HEK293T (cell line): ENCODE measurements at regions not wholly inside any gene's neighbourhood (a gene's known extent, or its start where the extent isn't known, plus 50 kb on each side); places are given as distances from the start of the nearest gene placed in this dataset.

Experiments
- CTCF ChIA-PET: fragments of 350-600 bp; formaldehyde crosslinking; extraction: SDS; loops from one replicate; lab custom pipeline; 2021; ENCODE audit warnings: antibody characterized with exemption, inconsistent platforms; lab: Yijun Ruan, JAX
- POLR2A ChIA-PET: fragments of 350-600 bp; formaldehyde crosslinking; extraction: SDS; loops from one replicate; lab custom pipeline; 2020; ENCODE audit warnings: antibody characterized with exemption, inconsistent platforms; lab: Yijun Ruan, JAX
- DNase-seq: peaks from one replicate; pipeline ENCODE4 v3.0.0; 2012; ENCODE audit warnings: mixed read lengths; ENCODE audit errors: extremely low spot score
- ARNT ChIP-seq: fragments of 450-650 bp; IDR thresholded peaks from 2 replicates; pipeline ENCODE4 v1.6.1; 2017; ENCODE audit warnings: mild to moderate bottlenecking
- BHLHE40 ChIP-seq: fragments of 450-650 bp; IDR thresholded peaks from 2 replicates; pipeline ENCODE4 v1.6.1; 2016; ENCODE audit warnings: mild to moderate bottlenecking, moderate library complexity, borderline replicate concordance
- CTBP1 ChIP-seq: fragments of 450-650 bp; IDR thresholded peaks from 2 replicates; pipeline ENCODE4 v1.6.1; 2016; ENCODE audit warnings: borderline replicate concordance
- ELF4 ChIP-seq: fragments of 450-650 bp; IDR thresholded peaks from 2 replicates; pipeline ENCODE4 v1.6.1; 2017; ENCODE audit warnings: antibody characterized with exemption
- FOXA1 ChIP-seq: fragments of 450-650 bp; IDR thresholded peaks from 2 replicates; pipeline ENCODE4 v1.6.1; 2016; ENCODE audit warnings: mild to moderate bottlenecking
- FOXK2 ChIP-seq: fragments of 450-650 bp; IDR thresholded peaks from 2 replicates; pipeline ENCODE4 v1.6.1; 2016; ENCODE audit warnings: mild to moderate bottlenecking
- FOXM1 ChIP-seq: fragments of 450-650 bp; IDR thresholded peaks from 2 replicates; pipeline ENCODE4 v1.6.1; 2017; ENCODE audit warnings: mild to moderate bottlenecking, borderline replicate concordance
- HDGF ChIP-seq: fragments of 450-650 bp; IDR thresholded peaks from 2 replicates; pipeline ENCODE4 v1.6.1; 2017; ENCODE audit warnings: antibody characterized with exemption, borderline replicate concordance
- L3MBTL2 ChIP-seq: fragments of 450-650 bp; conservative IDR thresholded peaks from 2 replicates; pipeline ENCODE4 v1.6.1; 2016; ENCODE audit warnings: mild to moderate bottlenecking
- LEF1 ChIP-seq: fragments of 450-650 bp; IDR thresholded peaks from 2 replicates; pipeline ENCODE4 v1.6.1; 2017; ENCODE audit warnings: mild to moderate bottlenecking, borderline replicate concordance
- NFRKB ChIP-seq: fragments of 450-650 bp; IDR thresholded peaks from 2 replicates; pipeline ENCODE4 v1.6.1; 2016; ENCODE audit warnings: mild to moderate bottlenecking, moderate library complexity
- SP1 ChIP-seq: fragments of 450-650 bp; IDR thresholded peaks from 2 replicates; pipeline ENCODE4 v1.6.1; 2017
- SUZ12 ChIP-seq: fragments of 450-650 bp; IDR thresholded peaks from 2 replicates; pipeline ENCODE4 v1.6.1; 2016; ENCODE audit warnings: mild to moderate bottlenecking
- TARDBP ChIP-seq: fragments of 450-650 bp; IDR thresholded peaks from 2 replicates; pipeline ENCODE4 v1.6.1; 2016
- ZNF384 ChIP-seq: fragments of 450-650 bp; IDR thresholded peaks from 2 replicates; pipeline ENCODE4 v1.6.1; 2016
- TF ChIP-seq, protein P1 (sequence below): fragments of 450-650 bp; IDR thresholded peaks from 2 replicates; pipeline ENCODE4 v1.6.1; 2016

DNA sequence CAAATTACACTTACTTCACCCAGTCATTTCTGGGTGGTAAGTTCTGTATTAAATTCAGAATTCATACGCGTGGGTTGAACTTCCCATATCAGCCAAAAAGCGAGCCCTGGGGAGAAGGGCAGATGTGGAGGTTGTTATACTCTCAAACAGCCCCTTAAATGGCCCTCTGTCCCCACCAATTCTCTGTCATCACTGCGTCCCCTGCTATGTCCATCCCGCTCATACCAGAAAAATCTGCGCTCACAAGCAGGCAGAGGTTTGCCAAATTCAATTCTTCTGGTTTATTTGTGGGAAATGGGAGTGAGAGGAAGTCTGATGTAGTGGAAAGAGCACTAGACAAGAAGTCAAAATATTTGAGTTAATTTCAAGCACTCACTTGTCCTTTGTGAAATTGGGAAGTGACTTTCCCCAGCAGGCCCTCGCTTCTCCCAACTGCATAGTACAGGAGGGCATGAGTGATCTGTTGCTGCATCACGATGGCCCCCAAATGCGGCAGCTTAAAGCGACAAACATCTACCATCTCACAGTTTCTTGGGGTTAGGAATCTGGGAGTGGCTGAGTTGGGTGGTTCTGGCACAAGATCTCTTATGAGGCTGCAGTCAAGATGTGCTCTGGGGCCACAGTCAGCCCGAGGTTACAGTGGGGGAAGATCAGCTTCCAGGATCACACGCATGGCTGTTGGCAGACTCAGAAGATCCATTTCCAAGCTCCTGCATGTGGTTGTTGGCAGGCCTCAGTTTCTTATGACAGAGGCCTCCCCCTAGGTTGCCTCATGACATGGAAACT, 67.7 kb downstream of the CPN2 start:
- ChIA-PET POLR2A (interaction anchor here (0.7 kb wide), 1 partner anchor 15 kb away, joined by 3 read pairs; no protein-coding TSS in a partner anchor), CTCF (no interaction called here)
- no peak for TF ChIP-seq BHLHE40
- TF ChIP-seq LEF1: no peak
- TF ChIP-seq FOXM1: no peak
- TF ChIP-seq SUZ12: no peak
- no peak for TF ChIP-seq TARDBP
- no peak for TF ChIP-seq L3MBTL2
- no peak for TF ChIP-seq CTBP1
- TF ChIP-seq, protein P1, sequence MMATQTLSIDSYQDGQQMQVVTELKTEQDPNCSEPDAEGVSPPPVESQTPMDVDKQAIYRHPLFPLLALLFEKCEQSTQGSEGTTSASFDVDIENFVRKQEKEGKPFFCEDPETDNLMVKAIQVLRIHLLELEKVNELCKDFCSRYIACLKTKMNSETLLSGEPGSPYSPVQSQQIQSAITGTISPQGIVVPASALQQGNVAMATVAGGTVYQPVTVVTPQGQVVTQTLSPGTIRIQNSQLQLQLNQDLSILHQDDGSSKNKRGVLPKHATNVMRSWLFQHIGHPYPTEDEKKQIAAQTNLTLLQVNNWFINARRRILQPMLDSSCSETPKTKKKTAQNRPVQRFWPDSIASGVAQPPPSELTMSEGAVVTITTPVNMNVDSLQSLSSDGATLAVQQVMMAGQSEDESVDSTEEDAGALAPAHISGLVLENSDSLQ: no peak
- no peak for TF ChIP-seq FOXK2
- TF ChIP-seq ARNT: no peak
- no peak for TF ChIP-seq ELF4
- TF ChIP-seq HDGF: no peak
- TF ChIP-seq SP1: no peak
- TF ChIP-seq FOXA1: no peak
- no peak for TF ChIP-seq NFRKB

DNA sequence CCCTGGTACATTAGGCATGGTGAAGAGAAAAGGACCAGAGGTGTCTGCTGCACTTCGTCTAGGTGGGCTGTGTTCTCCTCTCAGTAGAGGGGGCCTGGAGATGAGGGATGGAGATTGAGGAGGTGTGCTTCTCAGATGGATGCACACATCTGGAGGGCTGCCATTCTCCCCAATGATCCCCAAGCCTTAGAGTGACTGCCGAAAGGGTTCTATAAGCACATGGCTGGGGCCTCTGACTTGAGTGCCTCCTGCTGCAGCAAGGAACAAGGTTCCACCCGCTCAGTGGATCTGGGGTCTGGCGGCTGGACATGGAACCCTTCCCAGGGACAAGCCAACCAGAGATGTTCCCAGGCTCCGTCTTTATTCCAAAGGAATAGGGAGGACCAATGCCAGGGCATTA, 66.8 kb downstream of the CPN2 start:
- DNase-seq: no peak
- no peak for TF ChIP-seq CTBP1
- no peak for TF ChIP-seq FOXK2
- TF ChIP-seq SP1: no peak
- no peak for TF ChIP-seq LEF1
- TF ChIP-seq NFRKB: no peak
- no peak for TF ChIP-seq SUZ12
- no peak for TF ChIP-seq FOXM1
- TF ChIP-seq ZNF384: no peak
- TF ChIP-seq ELF4: no peak
- TF ChIP-seq TARDBP: no peak
- POLR2A ChIA-PET: no interaction called here
- CTCF ChIA-PET: no interaction called here

More for the DNA sequence above, 67.7 kb downstream of the CPN2 start:
- no peak for DNase-seq

DNA sequence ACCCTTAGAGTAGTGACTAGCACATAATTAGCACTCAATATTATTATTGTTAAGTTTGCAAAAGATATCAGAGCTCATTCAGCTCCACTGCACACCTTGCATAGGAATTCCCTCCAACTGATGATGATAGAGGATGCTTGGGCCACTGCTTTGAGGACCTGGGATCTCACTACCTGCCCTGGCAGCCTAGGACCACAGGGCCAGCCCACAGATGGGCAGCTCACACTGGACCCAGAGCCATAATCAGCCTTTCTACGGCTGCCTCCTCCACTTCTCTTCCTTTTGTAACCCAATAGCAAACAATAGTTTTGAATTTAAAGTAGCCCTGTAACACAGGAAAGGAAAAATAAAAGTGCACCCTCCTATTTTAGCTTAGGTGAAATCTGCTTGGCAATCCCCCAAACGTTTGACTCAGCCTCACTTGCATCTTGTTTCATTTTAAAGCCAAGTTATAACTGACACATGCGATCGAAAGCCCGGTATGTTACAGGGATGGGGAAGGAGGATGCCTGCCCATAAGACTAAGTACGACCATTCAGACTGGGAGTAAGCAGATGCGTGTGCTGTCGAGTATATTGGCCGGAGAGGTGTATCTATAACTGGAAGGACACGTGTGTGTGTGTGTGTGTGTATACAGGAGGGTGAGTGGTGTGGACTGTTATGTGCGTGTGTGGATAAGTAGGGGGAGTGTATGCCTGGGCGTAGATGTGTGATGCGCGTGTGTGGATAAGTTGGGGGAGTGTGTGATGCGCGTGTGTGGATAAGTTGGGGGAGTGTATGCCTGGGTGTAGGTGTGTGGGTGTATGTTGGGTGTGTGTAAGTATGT, 65.9 kb downstream of the CPN2 start:
- ChIA-PET CTCF (interaction anchor here (0.6 kb wide), 1 partner anchor 10 kb away, joined by 3 read pairs; no protein-coding TSS in a partner anchor), POLR2A (no interaction called here)
- TF ChIP-seq FOXA1 (no peak), ELF4 (no peak), SUZ12 (no peak), L3MBTL2 (no peak), LEF1 (no peak), CTBP1 (no peak), FOXM1 (no peak), SP1 (no peak), ARNT (no peak), NFRKB (no peak), FOXK2 (no peak), ZNF384 (no peak), BHLHE40 (no peak), HDGF (no peak), TARDBP (no peak)
- TF ChIP-seq, protein P1: no peak
- no peak for DNase-seq

DNA sequence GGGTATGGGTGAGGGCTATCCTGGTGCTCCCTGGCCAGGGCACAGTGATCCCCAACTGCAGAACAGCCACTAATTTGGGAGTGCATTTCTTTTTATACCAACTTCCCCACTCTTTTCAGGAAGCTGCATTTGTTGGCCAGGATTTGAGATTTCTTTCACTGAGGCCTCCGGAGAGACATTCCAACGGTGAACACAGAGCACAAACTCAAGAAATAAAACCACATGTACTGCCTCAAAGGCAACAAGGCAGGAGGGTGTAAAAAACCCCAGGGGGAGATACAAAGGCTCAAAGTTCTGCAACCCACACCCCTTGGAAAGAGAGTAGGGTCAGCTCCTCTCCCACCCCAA, 65.3 kb downstream of the CPN2 start:
- DNase-seq: no peak
- ChIA-PET POLR2A (no interaction called here), CTCF (no interaction called here)
- TF ChIP-seq FOXK2 (no peak), ELF4 (no peak), HDGF (no peak), SUZ12 (no peak), LEF1 (no peak)
- TF ChIP-seq, protein P1: no peak

DNA sequence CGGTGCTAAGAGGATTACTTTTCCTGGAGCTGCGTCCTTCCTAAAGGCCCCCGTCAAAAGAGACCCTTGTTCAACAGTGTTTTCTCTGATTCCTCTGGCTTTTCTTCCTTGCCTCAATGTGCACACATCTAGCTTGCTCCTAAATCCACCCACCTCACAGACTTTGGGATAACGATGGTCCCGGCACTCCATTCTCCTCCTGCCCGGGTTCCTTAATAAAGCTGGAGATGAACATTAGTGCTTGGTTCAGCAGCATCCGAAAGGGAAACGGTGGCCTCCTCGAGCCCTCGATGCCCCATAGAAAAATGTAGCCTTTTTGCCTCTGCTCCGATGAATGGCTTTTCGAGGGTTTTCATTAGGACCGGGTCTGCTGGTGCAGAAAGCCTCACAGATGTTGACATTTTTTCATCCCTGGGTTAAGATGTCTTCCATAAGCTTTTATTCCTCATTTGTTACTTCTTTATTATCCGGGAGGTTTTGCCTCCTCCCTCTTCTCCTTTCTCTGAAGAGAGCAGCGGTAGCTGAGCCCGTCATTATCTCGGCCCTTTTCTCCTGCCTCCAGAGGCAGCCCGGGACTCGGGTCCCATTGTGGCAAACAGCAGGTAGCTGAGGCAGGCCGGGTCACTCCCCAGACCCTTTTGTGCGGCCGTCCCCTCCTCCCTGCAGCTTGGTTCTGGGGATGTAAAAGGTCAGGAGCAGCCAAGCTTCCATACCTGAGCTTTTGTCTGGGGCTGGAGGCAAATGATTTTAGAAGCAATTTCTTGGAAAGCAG, 64.6 kb downstream of the CPN2 start:
- CTCF ChIA-PET: interaction anchor here (0.8 kb wide), 1 partner anchor 12 kb away, joined by 3 read pairs; no protein-coding TSS in a partner anchor
- no peak for TF ChIP-seq CTBP1
- TF ChIP-seq LEF1: no peak
- POLR2A ChIA-PET: no interaction called here
- DNase-seq: no peak
